ENCODE measurements at regions not wholly inside any gene's neighbourhood (a gene's known extent, or its start where the extent isn't known, plus 50 kb on each side); places are given as distances from the start of the nearest gene placed in this dataset.
A peak's percentile ranks its signal among the peaks of the same experiment; 100 is the strongest.

DNA sequence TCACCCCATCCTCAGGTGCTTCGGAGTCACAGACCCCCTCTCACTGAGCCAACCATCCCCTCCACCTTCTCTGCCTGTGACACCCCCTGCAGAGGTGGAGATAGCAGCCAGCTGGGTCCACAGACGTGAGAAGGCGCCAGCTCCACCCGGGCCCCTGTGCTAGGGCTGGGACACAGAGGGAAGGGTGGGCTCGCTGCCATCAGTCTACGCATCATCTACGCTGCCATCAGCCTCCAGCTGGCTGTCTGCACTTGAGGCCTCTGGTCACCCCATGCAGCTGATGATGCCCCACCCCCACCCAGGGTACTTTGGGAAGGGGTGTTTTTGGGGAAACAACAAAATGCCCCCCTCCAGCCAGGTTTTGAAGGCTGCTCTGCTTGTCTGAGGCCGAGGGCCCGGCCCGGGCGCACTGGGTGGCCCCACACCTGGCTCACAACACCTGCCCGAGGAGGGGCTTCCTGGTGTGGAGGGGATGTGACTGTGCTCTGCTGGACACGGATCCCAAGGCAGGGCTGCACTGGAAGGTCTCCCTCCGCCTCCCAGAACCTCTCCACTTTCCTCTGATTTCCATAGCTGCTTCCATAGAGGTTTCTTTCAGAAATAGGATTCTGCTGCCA lies 163.4 kb upstream of the IQSEC1 start:
- intact Hi-C loops (cut with DNase I; ENCODE audit: low total_unique reads), result no loop called here
- H3K27ac ChIP-seq, result no peak overlapping the region
- H3K9me3 ChIP-seq, result no peaks in the 10 kb centered on the region
- WGBS, 5 donors, result 63 to 83% (median 78%) methylated on average over 2 to 14 of the region's 14 CpGs
- H3K4me3 ChIP-seq, result no peak overlapping the region
- peaks cover 0 to 56% (median 17%) of the 10 kb centered on the region in 3 donors for H3K27me3 ChIP-seq
- peaks cover 0 to 9% (median 2%) of the 10 kb centered on the region in 4 donors for H3K4me1 ChIP-seq
- H3K36me3 ChIP-seq, result no peaks in the 10 kb centered on the region
- DNase-seq, result no peak
- TF ChIP-seq POLR2A (IDR thresholded peaks at IDR 0.05) (no peak), CTCF (IDR thresholded peaks at IDR 0.05) (no peak), POLR2AphosphoS5 (IDR thresholded peaks at IDR 0.05) (no peak), EP300 (IDR thresholded peaks at IDR 0.05) (no peak)

- TF ChIP-seq CTCF (IDR thresholded peaks at IDR 0.05) (no peak), POLR2A (IDR thresholded peaks at IDR 0.05) (no peak), EP300 (IDR thresholded peaks at IDR 0.05) (no peak), POLR2AphosphoS5 (IDR thresholded peaks at IDR 0.05) (no peak)
- H3K36me3 ChIP-seq, result no peaks in the 10 kb centered on the region
- peaks cover 0 to 56% (median 17%) of the 10 kb centered on the region in 3 donors for H3K27me3 ChIP-seq
- peaks cover 0 to 9% (median 2%) of the 10 kb centered on the region in 4 donors for H3K4me1 ChIP-seq
- H3K27ac ChIP-seq, result no peak overlapping the region
- H3K9me3 ChIP-seq, result no peaks in the 10 kb centered on the region
- H3K4me3 ChIP-seq, result no peak overlapping the region
- WGBS, 5 donors, result 64 to 82% (median 74%) methylated on average over 11 of the region's 11 CpGs
- intact Hi-C loops (cut with DNase I; ENCODE audit: low total_unique reads), result no loop called here
- DNase-seq, result no peak
Observed at GRCh38 chr3:13235897-13236296, 162.7 kb upstream of the IQSEC1 start.

DNA sequence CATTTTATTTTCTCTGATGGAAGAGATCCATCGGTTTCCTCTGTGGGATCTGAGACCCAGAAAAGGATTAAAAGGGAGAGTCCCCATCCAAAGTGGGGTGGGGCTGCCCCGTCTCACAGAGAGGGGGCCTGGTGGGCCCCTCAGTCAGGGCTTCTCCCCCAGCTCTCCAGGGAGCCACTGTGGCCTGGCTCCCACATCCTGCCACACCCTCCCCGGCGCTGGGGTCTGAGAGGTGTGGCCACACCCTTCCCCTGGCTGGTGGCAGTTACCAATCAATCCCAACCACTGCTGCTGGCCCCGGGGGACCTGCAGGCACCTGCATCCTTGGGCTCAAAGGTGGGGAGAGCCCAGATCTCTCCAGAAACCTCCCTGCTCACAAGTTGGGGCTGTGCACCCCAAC lies 161.8 kb upstream of the IQSEC1 start:
- Histone ChIP-seq H3K36me3 (no peaks in the 10 kb centered on the region), H3K4me1 (peaks cover 0 to 9% (median 2%) of the 10 kb centered on the region in 4 donors), H3K4me3 (no peak overlapping the region), H3K9me3 (no peaks in the 10 kb centered on the region), H3K27me3 (peaks cover 0 to 56% (median 17%) of the 10 kb centered on the region in 3 donors), H3K27ac (no peak overlapping the region)
- peak in 1 of 2 donors; percentile 37 for DNase-seq
- no peak for TF ChIP-seq EP300 (IDR thresholded peaks at IDR 0.05)
- no peak for TF ChIP-seq POLR2AphosphoS5 (IDR thresholded peaks at IDR 0.05)
- no peak for TF ChIP-seq CTCF (IDR thresholded peaks at IDR 0.05)
- no peak for TF ChIP-seq POLR2A (IDR thresholded peaks at IDR 0.05)
- 5 to 16% (median 8%) methylated on average over 4 to 5 of the region's 5 CpGs for WGBS, 5 donors
- intact Hi-C loops (cut with DNase I; ENCODE audit: low total_unique reads), result no loop called here

DNA sequence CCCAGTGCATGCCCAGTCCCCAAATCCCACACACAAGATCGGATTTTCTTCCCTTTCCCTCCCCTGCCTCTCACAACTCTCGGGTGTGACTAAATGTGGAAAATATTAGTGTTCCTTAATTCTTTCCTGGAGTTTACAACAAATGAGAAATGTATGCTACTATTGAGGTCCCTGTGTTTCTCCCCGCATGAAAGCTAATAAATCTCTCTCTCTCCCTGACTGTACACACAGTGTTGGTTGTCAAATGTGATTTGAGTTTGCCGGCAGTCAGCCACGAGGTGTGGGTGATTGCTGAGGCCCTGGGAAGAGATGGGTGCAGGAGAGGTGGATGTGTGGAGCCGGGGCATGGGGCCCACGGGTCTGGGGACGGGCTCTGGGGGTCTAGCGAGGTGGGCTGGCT lies 161.4 kb upstream of the IQSEC1 start:
- Histone ChIP-seq H3K27me3 (peaks cover 0 to 56% (median 17%) of the 10 kb centered on the region in 3 donors), H3K36me3 (no peaks in the 10 kb centered on the region), H3K4me1 (peaks cover 0 to 9% (median 2%) of the 10 kb centered on the region in 4 donors), H3K4me3 (no peak overlapping the region), H3K27ac (no peak overlapping the region), H3K9me3 (no peaks in the 10 kb centered on the region)
- 19 to 25% (median 23%) methylated on average over 9 of the region's 9 CpGs for WGBS, 5 donors
- intact Hi-C loops (cut with DNase I; ENCODE audit: low total_unique reads), result no loop called here
- DNase-seq, result no peak
- TF ChIP-seq POLR2AphosphoS5 (IDR thresholded peaks at IDR 0.05) (no peak), EP300 (IDR thresholded peaks at IDR 0.05) (no peak), POLR2A (IDR thresholded peaks at IDR 0.05) (no peak), CTCF (IDR thresholded peaks at IDR 0.05) (no peak)

Measured in stomach (tissue), 8 donors.